ENCODE measurements at regions not wholly inside any gene's neighbourhood (a gene's known extent, or its start where the extent isn't known, plus 50 kb on each side); places are given as distances from the start of the nearest gene placed in this dataset.
A peak's percentile ranks its signal among the peaks of the same experiment; 100 is the strongest.

- DNase-seq, result no peak
Observed at GRCh38 chr9:87211669-87212068, 264.4 kb upstream of the GAS1 start.

GRCh38 chr9:87212605-87213021 is 265.3 kb upstream of the GAS1 start:
- no peak for DNase-seq

- no peak for DNase-seq
Observed at GRCh38 chr9:87213948-87214347, 266.6 kb upstream of the GAS1 start.

GRCh38 chr9:87214991-87215390 is 267.7 kb upstream of the GAS1 start:
- DNase-seq, result no peak

DNA sequence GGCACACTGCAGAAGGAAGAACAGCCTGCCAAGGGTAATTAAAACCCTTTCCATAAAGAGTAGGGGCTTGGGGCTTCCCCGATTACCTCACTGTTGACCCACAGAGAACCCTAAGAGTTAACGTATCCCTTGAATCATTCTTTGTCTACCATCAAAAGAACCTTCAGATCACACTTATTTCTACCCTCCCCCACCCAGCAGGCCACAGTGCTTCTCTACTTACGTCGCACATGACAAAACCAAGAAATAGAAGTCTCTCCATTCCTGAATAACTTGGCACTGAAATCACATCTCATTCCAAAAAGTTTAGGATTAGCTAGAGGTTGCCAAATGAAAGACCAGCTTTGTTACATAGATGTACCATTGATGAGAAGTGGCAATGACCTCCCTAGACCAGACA is 268.7 kb upstream of the GAS1 start:
- no peak for DNase-seq

DNA sequence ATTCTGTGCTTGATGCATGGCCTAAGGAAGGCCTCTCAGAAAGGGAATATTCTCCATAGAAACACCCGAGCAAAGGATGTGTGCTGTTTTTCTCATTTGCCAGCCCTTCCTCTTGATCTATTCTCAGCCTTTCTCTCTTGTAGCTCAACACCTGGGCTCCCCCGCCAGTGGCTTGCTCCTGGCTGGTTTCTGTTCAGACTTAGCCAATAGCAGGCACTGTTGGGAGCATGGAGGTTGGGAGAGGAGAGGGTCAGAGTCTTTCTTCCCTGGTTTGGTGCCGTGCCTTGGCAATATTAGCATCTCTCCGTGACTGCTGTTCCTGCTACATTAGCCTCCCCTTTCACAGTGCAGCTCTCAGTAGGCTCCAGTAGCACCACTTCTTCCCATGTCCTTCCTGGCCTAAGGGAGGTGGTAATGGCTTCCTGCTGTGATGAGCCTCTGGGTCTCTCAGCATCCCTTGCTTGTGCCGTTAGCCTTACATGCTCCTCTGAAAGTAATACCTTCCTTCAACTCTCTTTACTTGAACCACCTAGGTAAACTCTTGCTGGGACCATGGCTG is 269.7 kb upstream of the GAS1 start:
- DNase-seq, result no peak

DNA sequence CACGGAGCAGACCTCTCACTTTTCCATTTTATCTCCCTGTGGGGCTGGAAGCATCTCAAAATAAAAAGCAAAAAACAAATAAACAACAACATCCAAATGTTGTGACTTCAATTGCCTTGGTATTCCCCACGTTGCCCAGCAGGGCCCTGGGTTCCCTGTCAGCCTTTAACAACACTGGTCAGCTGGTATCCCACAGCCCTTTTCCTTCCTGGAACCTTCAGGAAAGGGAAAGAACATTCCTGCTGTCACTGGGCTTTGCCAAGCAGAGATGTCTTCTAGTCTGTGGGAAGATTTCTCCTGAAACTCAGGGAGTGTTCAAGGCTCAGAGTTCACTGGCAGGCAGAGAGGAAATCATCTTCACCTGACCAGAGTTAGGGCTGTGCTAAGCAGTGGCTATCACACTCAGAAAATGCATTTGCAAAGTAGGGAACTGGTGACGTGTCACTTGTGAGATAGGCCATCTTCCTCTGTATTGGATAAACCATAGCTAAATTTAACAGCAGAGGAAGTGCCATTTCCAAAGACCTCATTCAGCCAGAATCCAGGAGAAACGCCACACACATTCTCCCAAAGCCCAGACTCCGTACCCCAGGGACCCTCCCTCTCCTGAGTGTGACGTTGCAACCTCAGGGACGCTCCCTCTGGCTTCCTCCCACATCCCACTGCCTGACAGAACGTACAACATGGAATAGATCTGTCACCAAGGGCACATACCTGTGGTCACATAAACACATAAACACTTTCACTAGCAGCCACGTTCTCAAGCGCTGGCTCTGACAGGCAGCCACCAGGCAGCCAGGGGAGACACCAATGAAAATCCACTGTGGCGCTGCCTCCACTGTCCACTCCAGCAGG is 274.0 kb upstream of the DAPK1 start:
- DNase-seq, result no peak

GRCh38 chr9:87226896-87227295 is 270.8 kb upstream of the DAPK1 start:
- DNase-seq, result no peak

DNA sequence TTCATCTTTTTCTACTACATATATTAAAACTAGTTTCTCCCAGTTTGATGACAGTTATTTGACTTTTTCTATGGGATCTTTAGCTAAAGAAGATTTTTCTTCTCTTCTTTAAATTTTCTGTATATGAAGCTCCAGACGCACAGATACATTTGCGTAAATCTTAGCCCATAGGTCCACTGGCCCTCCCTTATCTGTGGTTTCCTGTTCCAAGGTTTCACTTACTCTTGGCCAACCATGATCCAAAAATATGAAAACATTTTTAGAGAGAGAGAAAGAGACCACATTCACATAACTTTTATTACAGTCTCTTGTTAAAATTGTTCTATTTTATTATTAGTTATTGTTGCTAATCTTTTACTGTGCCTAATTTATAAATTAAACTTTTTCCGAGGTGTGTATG is 270.2 kb upstream of the DAPK1 start:
- DNase-seq, result no peak

DNA sequence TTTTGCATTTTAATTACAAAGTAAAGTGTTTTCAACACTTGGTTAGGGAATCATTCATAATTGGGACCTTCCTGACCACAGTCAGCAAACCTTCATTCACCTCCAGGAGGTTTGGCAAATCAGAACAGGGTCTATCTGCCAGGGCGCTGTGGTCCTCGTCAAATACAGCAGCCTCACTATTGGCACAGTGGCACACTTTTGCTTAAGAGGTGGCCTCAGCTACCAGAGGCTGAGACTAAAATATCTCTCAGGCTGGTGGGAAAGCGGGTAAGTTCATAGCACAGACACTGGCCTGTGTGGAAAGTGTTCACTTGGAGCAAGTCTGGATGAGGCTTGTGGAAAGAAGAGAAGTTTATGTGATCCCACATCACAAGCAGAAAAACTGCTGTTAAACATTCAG is 268.6 kb upstream of the DAPK1 start:
- no peak for DNase-seq

GRCh38 chr9:87233431-87233830 is 264.2 kb upstream of the DAPK1 start:
- DNase-seq, result no peak

DNA sequence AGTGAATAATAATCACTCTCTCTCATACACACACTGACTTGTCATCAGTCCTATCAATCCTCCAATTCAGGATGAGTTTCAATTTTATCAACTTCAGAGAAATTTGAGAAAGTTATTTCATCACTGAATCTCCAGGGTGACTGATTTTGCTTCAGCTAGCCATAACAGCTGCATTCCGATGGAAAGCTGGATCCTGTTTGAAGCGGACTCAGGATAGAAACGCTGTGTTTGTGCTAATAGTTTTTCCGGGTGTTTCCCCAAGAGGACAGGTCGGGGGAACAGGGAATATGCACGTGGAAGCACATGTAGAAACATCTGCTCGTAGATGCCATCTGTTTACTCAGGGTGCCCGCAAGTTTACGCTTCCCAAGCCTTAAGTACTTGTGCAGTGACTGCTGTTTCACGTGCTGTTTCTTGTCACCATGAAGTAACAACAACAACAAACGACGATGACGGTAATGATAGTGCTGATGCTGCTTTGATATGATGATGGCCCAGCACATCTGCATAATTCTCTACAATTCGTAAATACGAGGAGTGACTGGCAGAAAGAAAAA is 263.7 kb upstream of the DAPK1 start:
- DNase-seq, result no peak

DNA sequence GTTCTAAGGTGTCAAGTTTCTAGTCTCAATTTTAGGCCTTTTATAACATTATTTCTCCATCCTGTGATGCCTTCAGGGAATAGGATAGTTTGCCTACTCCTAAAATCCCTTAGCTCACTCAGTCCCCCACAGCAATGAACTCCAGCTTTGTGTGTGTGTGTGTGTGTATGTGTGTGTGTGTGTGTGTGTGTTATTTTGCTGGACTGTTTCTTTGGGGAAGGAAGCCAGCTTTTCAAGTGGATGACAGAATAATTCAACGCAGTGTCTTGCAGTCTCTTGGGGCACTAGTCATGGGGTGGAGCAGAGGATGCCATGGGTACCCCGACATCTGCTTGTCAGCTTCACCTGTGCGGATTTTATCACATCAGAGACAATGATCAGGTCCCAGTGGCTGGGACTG is 262.8 kb upstream of the DAPK1 start:
- no peak for DNase-seq

DNA sequence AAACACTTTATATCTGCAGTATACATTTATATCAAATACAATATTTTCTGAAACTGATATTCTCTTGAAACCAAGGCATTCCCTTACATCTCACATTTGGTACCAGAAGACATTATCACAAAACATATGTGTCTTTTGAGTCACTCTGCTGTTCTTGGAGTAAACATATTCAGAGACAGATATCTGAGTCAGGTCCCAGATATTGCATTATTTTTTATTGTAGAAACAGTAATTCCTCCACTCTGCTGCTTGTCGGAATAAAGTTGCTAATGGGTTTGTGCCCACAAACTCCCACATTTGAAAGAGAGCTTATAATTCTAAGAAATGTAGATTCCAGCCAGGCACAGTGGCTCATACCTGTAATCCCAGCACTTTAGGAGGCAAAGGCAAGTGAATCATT is 261.1 kb upstream of the DAPK1 start:
- DNase-seq, result no peak

DNA sequence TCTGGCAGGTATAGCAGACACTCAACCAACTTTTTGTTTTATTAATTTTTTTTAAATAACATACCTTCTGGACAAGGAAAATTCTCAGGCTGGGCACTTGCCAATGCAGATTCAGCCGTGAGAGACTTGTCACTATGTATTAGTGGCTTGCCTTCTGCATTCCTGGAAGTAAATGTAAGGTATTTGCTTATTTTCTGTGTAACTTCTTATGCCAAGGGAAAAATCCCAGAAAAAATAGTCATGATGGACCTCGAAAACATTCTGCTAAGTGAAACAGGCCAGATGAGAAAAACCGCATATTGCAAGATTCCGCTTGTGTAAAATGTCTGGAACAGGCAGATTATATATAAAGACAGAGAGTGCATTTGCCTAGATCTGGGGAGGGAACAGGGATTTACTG is 260.3 kb upstream of the DAPK1 start:
- no peak for DNase-seq

DNA sequence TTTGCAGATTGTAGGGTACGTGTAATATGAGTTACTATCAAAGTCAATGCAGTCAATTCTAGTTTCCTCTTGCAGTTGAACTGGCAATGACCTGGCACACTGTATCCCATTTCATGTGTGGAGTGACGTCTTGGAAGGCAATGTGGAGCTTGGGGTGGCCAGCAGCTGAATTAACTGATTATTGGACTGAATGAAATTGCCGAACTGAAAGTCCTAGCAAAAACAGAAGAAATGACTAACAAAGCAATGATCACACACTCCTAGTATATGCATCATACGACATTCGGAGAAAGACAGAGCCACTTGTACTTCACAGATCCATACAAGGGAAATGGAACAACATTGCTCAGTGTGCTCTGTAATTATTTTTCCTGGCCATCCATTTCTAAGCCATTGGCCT is 259.1 kb upstream of the DAPK1 start:
- DNase-seq, result no peak

- no peak for DNase-seq
Observed at GRCh38 chr9:87239312-87239711, 258.4 kb upstream of the DAPK1 start.

GRCh38 chr9:87243602-87244001 is 254.1 kb upstream of the DAPK1 start:
- no peak for DNase-seq

- no peak for DNase-seq
Observed at GRCh38 chr9:87245271-87245670, 252.4 kb upstream of the DAPK1 start.

DNA sequence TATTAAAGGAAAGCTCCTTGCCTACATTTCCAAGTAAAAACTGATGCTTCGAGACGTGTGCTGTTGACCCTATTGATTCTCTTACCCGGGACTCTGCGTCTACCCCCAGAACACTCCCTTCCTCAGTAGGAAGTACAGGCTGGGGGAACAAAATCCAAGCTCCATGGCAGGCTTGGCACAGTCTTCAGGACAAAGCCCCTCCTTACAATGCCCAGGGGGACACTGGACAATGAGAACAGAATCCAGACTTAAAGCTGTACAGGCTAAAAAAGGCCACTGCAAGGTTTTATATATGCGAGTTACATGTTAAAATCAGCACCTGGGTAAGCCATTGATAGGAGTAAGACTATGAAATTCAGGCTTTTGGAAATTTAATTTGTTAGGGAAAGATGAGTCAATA is 250.6 kb upstream of the DAPK1 start:
- no peak for DNase-seq

DNA sequence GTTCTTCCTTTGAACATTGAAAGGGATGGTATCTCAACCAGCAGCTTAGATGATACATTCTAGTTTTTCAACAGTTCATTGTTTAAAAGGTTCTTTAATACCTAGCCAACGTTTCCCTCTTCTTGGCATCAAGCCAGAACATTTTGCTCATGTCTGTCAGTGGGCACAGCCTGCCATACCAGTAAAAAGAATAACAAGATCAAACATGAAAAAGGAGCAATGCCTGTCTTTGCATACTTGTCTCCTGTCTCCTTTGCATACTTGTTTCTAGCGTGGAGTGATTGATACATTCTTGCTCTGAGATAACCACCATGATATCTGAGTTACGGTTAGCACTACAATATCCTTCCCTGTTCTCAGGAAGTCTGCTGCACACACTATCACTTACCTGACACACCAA is 248.6 kb upstream of the DAPK1 start:
- DNase-seq, result peak; percentile 25

DNA sequence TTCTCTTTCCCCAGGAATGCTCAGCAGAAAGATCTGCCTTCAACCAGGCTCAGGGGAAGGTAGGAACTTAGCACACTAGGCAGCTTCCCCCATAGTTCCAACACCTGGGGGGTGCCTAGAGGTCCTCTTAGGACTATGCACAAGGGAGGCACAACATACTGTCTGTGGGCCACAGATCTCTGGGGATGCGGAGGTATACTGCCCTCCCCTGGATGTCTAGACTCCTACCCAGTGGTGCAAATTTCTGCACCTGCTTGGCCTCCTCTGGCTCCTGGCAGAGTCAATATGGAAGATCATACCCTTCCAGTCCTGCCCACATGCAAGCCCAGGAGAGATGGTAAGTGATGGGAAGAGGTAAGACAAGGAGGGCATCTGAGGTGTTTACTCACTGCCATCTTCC is 247.5 kb upstream of the DAPK1 start:
- DNase-seq, result no peak

- no peak for DNase-seq
Observed at GRCh38 chr9:87255431-87256155, 242.1 kb upstream of the DAPK1 start.

- DNase-seq, result no peak
Observed at GRCh38 chr9:87256973-87257372, 240.7 kb upstream of the DAPK1 start.
